ENCODE measurements at regions not wholly inside any gene's neighbourhood (a gene's known extent, or its start where the extent isn't known, plus 50 kb on each side); places are given as distances from the start of the nearest gene placed in this dataset.

DNA sequence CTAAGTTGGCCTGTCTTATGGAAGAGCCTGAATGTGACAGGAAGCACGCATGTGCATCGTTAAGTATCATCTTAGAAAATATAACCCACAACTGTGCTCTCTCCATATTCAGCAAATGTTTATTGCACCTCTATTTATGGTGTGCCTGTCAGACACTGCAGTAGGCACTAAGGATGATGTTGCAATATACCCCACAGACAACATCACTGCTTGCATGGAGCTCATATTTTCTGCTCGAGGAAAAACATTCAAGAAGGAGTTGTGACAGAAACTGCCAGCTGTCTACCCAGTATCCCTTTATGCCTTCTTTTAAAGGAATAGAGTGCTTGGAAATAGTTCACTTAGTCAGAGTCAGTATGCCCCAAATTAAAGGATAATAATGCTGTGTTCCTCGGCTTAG, 132.3 kb upstream of the RBFOX1 start:
- no peaks in the 10 kb centered on the region for H4K20me1 ChIP-seq (ENCODE audit: insufficient read depth, low read length)
- no peaks in the 10 kb centered on the region for H3K36me3 ChIP-seq (replicated peaks; ENCODE audit: low read depth, low read length)
- no peaks in the 10 kb centered on the region for H3K27me3 ChIP-seq (ENCODE audit: low read depth, low read length)
- no peak overlapping the region for H2AFZ ChIP-seq (ENCODE audit: low read depth, low read length)
- H3K9ac ChIP-seq (ENCODE audit: low read length): no peak overlapping the region
- no peak overlapping the region for H3K27ac ChIP-seq (ENCODE audit: low read length)
- H3K4me2 ChIP-seq (ENCODE audit: low read length): no peak overlapping the region
- H3K4me3 ChIP-seq (ENCODE audit: low read length): no peak overlapping the region
- H3K4me1 ChIP-seq (ENCODE audit: low read length): no peaks in the 10 kb centered on the region
- H3K79me2 ChIP-seq (ENCODE audit: low read length): no peaks in the 10 kb centered on the region
- no peaks in the 10 kb centered on the region for H3K9me3 ChIP-seq (ENCODE audit: insufficient read depth, low read length)
- TF ChIP-seq, protein P1, sequence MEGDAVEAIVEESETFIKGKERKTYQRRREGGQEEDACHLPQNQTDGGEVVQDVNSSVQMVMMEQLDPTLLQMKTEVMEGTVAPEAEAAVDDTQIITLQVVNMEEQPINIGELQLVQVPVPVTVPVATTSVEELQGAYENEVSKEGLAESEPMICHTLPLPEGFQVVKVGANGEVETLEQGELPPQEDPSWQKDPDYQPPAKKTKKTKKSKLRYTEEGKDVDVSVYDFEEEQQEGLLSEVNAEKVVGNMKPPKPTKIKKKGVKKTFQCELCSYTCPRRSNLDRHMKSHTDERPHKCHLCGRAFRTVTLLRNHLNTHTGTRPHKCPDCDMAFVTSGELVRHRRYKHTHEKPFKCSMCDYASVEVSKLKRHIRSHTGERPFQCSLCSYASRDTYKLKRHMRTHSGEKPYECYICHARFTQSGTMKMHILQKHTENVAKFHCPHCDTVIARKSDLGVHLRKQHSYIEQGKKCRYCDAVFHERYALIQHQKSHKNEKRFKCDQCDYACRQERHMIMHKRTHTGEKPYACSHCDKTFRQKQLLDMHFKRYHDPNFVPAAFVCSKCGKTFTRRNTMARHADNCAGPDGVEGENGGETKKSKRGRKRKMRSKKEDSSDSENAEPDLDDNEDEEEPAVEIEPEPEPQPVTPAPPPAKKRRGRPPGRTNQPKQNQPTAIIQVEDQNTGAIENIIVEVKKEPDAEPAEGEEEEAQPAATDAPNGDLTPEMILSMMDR (IDR thresholded peaks at IDR 0.05; ENCODE audit: low read depth, low read length): no peak
- TF ChIP-seq EZH2phosphoT487 (IDR thresholded peaks at IDR 0.05; ENCODE audit: low read depth): no peak

DNA sequence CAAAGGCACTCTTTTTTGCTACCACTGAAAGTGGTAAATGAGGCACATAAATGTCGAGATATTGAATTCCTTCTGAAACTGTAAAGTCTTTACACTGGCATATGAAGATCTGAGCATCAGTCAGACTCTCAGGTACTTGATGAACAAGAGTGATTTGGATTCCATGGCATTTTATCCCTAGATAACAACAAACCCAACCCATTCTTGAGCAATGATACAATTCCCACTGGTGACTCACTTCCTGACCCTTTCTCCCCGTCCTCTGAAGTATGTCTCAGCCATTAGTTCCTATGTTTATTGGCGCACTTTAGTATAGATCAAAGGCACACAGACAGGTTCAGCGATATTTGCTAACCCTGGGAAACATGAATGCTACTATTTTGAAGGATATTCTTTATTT, 147.0 kb upstream of the RBFOX1 start:
- no peaks in the 10 kb centered on the region for H3K79me2 ChIP-seq (ENCODE audit: low read length)
- no peaks in the 10 kb centered on the region for H3K4me1 ChIP-seq (ENCODE audit: low read length)
- H3K36me3 ChIP-seq (replicated peaks; ENCODE audit: low read depth, low read length): no peaks in the 10 kb centered on the region
- no peak overlapping the region for H3K9ac ChIP-seq (ENCODE audit: low read length)
- H3K9me3 ChIP-seq (ENCODE audit: insufficient read depth, low read length): no peaks in the 10 kb centered on the region
- H2AFZ ChIP-seq (ENCODE audit: low read depth, low read length): no peak overlapping the region
- H3K27ac ChIP-seq (ENCODE audit: low read length): no peak overlapping the region
- TF ChIP-seq, protein P1 (IDR thresholded peaks at IDR 0.05; ENCODE audit: low read depth, low read length): no peak
- TF ChIP-seq EZH2phosphoT487 (IDR thresholded peaks at IDR 0.05; ENCODE audit: low read depth): no peak
- H3K27me3 ChIP-seq (ENCODE audit: low read depth, low read length): no peaks in the 10 kb centered on the region
- H3K4me3 ChIP-seq (ENCODE audit: low read length): no peak overlapping the region
- H4K20me1 ChIP-seq (ENCODE audit: insufficient read depth, low read length): no peaks in the 10 kb centered on the region
- no peak overlapping the region for H3K4me2 ChIP-seq (ENCODE audit: low read length)

DNA sequence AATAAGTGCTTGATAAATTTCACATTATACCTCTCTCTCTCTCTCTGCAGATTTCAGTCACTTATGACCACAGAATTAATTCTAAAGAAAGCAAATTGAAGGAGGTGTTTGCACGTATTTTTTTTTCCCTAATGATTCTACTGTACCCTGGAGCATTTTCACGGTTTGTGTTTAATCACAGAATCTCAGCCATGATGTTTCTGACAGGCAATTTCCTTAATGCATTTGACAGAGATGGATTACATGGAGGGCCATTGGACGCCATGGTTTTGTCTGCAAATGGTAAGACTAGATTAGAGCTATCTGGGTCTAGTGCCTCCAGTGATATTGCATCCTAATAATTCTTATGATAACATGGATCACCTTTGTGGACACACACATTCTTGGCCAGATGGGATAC, 147.5 kb upstream of the RBFOX1 start:
- TF ChIP-seq EZH2phosphoT487 (IDR thresholded peaks at IDR 0.05; ENCODE audit: low read depth): no peak
- TF ChIP-seq, protein P1 (IDR thresholded peaks at IDR 0.05; ENCODE audit: low read depth, low read length): no peak
- Histone ChIP-seq H3K4me1 (ENCODE audit: low read length) (no peaks in the 10 kb centered on the region), H4K20me1 (ENCODE audit: insufficient read depth, low read length) (no peaks in the 10 kb centered on the region), H3K79me2 (ENCODE audit: low read length) (no peaks in the 10 kb centered on the region), H3K9ac (ENCODE audit: low read length) (no peak overlapping the region), H3K27me3 (ENCODE audit: low read depth, low read length) (no peaks in the 10 kb centered on the region), H3K4me2 (ENCODE audit: low read length) (no peak overlapping the region), H3K4me3 (ENCODE audit: low read length) (no peak overlapping the region), H3K36me3 (replicated peaks; ENCODE audit: low read depth, low read length) (no peaks in the 10 kb centered on the region), H2AFZ (ENCODE audit: low read depth, low read length) (no peak overlapping the region), H3K27ac (ENCODE audit: low read length) (no peak overlapping the region), H3K9me3 (ENCODE audit: insufficient read depth, low read length) (no peaks in the 10 kb centered on the region)

DNA sequence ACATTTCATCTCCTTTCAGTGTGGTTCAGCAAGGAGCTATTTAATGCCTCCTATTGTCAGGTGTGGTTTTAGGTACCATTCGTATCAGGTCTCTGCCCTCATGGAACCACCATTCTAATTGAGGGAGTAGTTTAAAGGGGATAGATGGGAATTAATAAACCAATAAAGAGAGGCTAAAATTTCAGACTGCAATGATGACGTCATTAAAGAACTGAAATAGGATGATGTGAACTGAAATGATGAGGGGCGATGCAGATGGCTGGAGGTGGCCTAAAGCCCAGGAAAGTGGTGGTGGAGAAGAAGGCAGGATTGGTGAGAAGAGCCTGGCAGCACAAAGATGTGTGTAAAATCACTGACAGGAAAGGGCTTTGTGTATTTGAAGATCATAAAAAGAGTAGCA, 148.9 kb upstream of the RBFOX1 start:
- no peak overlapping the region for H2AFZ ChIP-seq (ENCODE audit: low read depth, low read length)
- H3K9me3 ChIP-seq (ENCODE audit: insufficient read depth, low read length): no peaks in the 10 kb centered on the region
- no peak overlapping the region for H3K27ac ChIP-seq (ENCODE audit: low read length)
- TF ChIP-seq, protein P1 (IDR thresholded peaks at IDR 0.05; ENCODE audit: low read depth, low read length): no peak
- TF ChIP-seq EZH2phosphoT487 (IDR thresholded peaks at IDR 0.05; ENCODE audit: low read depth): no peak
- no peaks in the 10 kb centered on the region for H3K4me1 ChIP-seq (ENCODE audit: low read length)
- H3K4me3 ChIP-seq (ENCODE audit: low read length): no peak overlapping the region
- H3K27me3 ChIP-seq (ENCODE audit: low read depth, low read length): no peaks in the 10 kb centered on the region
- no peak overlapping the region for H3K9ac ChIP-seq (ENCODE audit: low read length)
- H3K79me2 ChIP-seq (ENCODE audit: low read length): no peaks in the 10 kb centered on the region
- no peaks in the 10 kb centered on the region for H4K20me1 ChIP-seq (ENCODE audit: insufficient read depth, low read length)
- no peak overlapping the region for H3K4me2 ChIP-seq (ENCODE audit: low read length)
- no peaks in the 10 kb centered on the region for H3K36me3 ChIP-seq (replicated peaks; ENCODE audit: low read depth, low read length)
